ENCODE measurements at regions not wholly inside any gene's neighbourhood (a gene's known extent, or its start where the extent isn't known, plus 50 kb on each side); places are given as distances from the start of the nearest gene placed in this dataset.

DNA sequence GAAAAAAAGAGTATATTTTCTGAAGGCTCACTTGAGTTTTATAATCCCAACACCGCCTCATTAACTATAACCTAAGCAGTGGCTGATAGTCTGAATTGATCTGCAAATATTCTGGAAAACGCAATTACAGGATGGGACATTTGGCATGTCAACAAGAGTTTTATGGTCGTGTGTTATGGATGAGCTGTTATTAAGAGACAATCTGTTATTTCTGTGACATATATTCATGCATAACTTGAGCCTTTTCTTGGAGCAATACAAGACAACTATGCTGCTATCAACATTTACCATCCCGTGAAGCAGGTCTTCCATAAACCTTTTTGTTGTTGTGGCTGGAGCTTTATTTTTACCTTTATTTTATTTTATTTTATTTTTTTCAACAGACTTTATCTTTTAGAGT lies 164.4 kb downstream of the SCG2 start:
- POLR2A ChIA-PET, result no interaction called here
- FAIRE-seq (no peak), ATAC-seq (no peak), DNase-seq (ENCODE audit: low read depth, low spot score) (no peak)
- H3K27me3 ChIP-seq (replicated peaks in 1 of 2; ENCODE audit: control insufficient read depth in 2 of 2, insufficient read depth in 2 of 2, low read length in 1 of 2), result no peaks in the 10 kb centered on the region
- H3K9ac ChIP-seq (ENCODE audit: control insufficient read depth, insufficient read depth, low read length), result no peak overlapping the region
- H3K4me1 ChIP-seq (ENCODE audit: control insufficient read depth, insufficient read depth, low read length), result no peaks in the 10 kb centered on the region
- H3K9me3 ChIP-seq (replicated peaks; ENCODE audit: control insufficient read depth, insufficient read depth, low read length), result no peaks in the 10 kb centered on the region
- CTCF ChIA-PET, result no interaction called here
- no peaks in the 10 kb centered on the region for H4K20me1 ChIP-seq (ENCODE audit: control insufficient read depth, insufficient read depth)
- no peaks in the 10 kb centered on the region for H3K79me2 ChIP-seq (ENCODE audit: control insufficient read depth, insufficient read depth, low read length)
- in situ Hi-C loops (cut with MboI) (no loop called here), intact Hi-C loops (cut with micrococcal nuclease; ENCODE audit: unreplicated experiment) (no loop called here)
- RAD21 ChIA-PET (ENCODE audit: unreplicated experiment), result no interaction called here
- no peaks in the 10 kb centered on the region for H3K36me3 ChIP-seq (ENCODE audit: control insufficient read depth in 2 of 2, insufficient read depth in 2 of 2, low read length in 1 of 2)
- BruUV-seq (replicated peaks), result no TSS peak
- H3K4me3 ChIP-seq, result no peak overlapping the region
- no peak for TF ChIP-seq HCFC1 (IDR thresholded peaks at IDR 0.05; ENCODE audit: low read length)
- TF ChIP-seq ZBED1 (IDR thresholded peaks at IDR 0.05; ENCODE audit: borderline replicate concordance), result no peak
- TF ChIP-seq CREM (IDR thresholded peaks at IDR 0.05; ENCODE audit: low read depth), result no peak
- TF ChIP-seq SMAD5 (IDR thresholded peaks at IDR 0.05; ENCODE audit: low read depth), result no peak
- TF ChIP-seq IKZF1 (conservative IDR thresholded peaks at IDR 0.05), result no peak
- TF ChIP-seq, protein P1, sequence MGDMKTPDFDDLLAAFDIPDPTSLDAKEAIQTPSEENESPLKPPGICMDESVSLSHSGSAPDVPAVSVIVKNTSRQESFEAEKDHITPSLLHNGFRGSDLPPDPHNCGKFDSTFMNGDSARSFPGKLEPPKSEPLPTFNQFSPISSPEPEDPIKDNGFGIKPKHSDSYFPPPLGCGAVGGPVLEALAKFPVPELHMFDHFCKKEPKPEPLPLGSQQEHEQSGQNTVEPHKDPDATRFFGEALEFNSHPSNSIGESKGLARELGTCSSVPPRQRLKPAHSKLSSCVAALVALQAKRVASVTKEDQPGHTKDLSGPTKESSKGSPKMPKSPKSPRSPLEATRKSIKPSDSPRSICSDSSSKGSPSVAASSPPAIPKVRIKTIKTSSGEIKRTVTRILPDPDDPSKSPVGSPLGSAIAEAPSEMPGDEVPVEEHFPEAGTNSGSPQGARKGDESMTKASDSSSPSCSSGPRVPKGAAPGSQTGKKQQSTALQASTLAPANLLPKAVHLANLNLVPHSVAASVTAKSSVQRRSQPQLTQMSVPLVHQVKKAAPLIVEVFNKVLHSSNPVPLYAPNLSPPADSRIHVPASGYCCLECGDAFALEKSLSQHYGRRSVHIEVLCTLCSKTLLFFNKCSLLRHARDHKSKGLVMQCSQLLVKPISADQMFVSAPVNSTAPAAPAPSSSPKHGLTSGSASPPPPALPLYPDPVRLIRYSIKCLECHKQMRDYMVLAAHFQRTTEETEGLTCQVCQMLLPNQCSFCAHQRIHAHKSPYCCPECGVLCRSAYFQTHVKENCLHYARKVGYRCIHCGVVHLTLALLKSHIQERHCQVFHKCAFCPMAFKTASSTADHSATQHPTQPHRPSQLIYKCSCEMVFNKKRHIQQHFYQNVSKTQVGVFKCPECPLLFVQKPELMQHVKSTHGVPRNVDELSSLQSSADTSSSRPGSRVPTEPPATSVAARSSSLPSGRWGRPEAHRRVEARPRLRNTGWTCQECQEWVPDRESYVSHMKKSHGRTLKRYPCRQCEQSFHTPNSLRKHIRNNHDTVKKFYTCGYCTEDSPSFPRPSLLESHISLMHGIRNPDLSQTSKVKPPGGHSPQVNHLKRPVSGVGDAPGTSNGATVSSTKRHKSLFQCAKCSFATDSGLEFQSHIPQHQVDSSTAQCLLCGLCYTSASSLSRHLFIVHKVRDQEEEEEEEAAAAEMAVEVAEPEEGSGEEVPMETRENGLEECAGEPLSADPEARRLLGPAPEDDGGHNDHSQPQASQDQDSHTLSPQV (IDR thresholded peaks at IDR 0.05), result no peak
- no peak for TF ChIP-seq FOXM1 (IDR thresholded peaks at IDR 0.05; ENCODE audit: low read depth, low read length)
- no peak for TF ChIP-seq IRF5 (IDR thresholded peaks at IDR 0.05; ENCODE audit: borderline replicate concordance)
- no peak for TF ChIP-seq ETV6 (conservative IDR thresholded peaks at IDR 0.05 in 1 of 2, IDR thresholded peaks at IDR 0.05 in 1 of 2; ENCODE audit: borderline replicate concordance in 1 of 2, low read depth in 1 of 2)
- TF ChIP-seq KAT2A (conservative IDR thresholded peaks at IDR 0.05; ENCODE audit: control insufficient read depth, low read depth, low read length), result no peak
- TF ChIP-seq PML (IDR thresholded peaks at IDR 0.05; ENCODE audit: low read length), result no peak
- TF ChIP-seq, protein P2, sequence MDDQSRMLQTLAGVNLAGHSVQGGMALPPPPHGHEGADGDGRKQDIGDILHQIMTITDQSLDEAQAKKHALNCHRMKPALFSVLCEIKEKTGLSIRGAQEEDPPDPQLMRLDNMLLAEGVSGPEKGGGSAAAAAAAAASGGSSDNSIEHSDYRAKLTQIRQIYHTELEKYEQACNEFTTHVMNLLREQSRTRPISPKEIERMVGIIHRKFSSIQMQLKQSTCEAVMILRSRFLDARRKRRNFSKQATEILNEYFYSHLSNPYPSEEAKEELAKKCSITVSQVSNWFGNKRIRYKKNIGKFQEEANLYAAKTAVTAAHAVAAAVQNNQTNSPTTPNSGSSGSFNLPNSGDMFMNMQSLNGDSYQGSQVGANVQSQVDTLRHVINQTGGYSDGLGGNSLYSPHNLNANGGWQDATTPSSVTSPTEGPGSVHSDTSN (IDR thresholded peaks at IDR 0.05; ENCODE audit: insufficient replicate concordance, low read depth, low read length), result no peak
- no peak for TF ChIP-seq MXI1 (IDR thresholded peaks at IDR 0.05; ENCODE audit: low read depth, low read length)
- TF ChIP-seq NR2F1 (conservative IDR thresholded peaks at IDR 0.05), result no peak
- no peak for TF ChIP-seq MAX (IDR thresholded peaks at IDR 0.05; ENCODE audit: low read depth, low read length)
- TF ChIP-seq, protein P3, sequence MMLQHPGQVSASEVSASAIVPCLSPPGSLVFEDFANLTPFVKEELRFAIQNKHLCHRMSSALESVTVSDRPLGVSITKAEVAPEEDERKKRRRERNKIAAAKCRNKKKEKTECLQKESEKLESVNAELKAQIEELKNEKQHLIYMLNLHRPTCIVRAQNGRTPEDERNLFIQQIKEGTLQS (IDR thresholded peaks at IDR 0.05; ENCODE audit: borderline replicate concordance, extremely low read depth, low read depth, low read length), result no peak
- TF ChIP-seq RB1 (IDR thresholded peaks at IDR 0.05; ENCODE audit: borderline replicate concordance), result no peak
- no peak for TF ChIP-seq RAD51 (IDR thresholded peaks at IDR 0.05)
- no peak for TF ChIP-seq NFXL1 (IDR thresholded peaks at IDR 0.05; ENCODE audit: borderline replicate concordance)
- no peak for TF ChIP-seq ZNF622 (IDR thresholded peaks at IDR 0.05)
- H3K4me2 ChIP-seq (ENCODE audit: control insufficient read depth, insufficient read depth), result no peak overlapping the region
- 23% methylated on average over 4 of the region's 4 CpGs for WGBS (ENCODE audit: insufficient coverage, insufficient replicate concordance, low lambda C conversion rate, missing lambda C conversion rate)
- H3K27ac ChIP-seq (ENCODE audit: control insufficient read depth, insufficient read depth), result no peak overlapping the region
- H2AFZ ChIP-seq (ENCODE audit: control insufficient read depth, low read depth, low read length), result no peak overlapping the region
- SMC1A ChIA-PET (ENCODE audit: uncharacterized antibody, unreplicated experiment), result no interaction called here

All from GM12878 (cell line).